A549 (cell line): ENCODE measurements at regions not wholly inside any gene's neighbourhood (a gene's known extent, or its start where the extent isn't known, plus 50 kb on each side); places are given as distances from the start of the nearest gene placed in this dataset.

ENCODE experiments used
- ATAC-seq, 2 experiments: fragments of 200-7000 bp in 1 of 2; fragments of >200 bp in 1 of 2; cut with Nextera tagmentation in 1 of 2; cut with Tn5 transposase in 1 of 2; 3 replicates each; pipeline versions ENCODE4 v1.8.0 to v1.9.1; 2018 to 2020; ENCODE audit warnings: mild to moderate bottlenecking in 1 of 2, moderate library complexity in 1 of 2
- CTCF ChIA-PET: fragments of 300-600 bp; sonication (Branson Sonifier 250); formaldehyde crosslinking; extraction: SDS; loops from one replicate; lab custom pipeline; 2021; ENCODE audit warnings: antibody characterized with exemption, inconsistent platforms; lab: Yijun Ruan, JAX
- POLR2A ChIA-PET: fragments of 350-600 bp; formaldehyde crosslinking; extraction: SDS; loops from one replicate; lab custom pipeline; 2021; ENCODE audit warnings: antibody characterized with exemption, inconsistent platforms; lab: Yijun Ruan, JAX
- DNase-seq, 2 experiments: peaks; one replicate each; pipeline versions ENCODE4 v3.0.0 to v3.0.0-alpha.2; 2011 to 2016; ENCODE audit warnings: low read depth in 1 of 2, low spot score in 1 of 2
- FAIRE-seq: peaks from 2 replicates; lab custom pipeline; 2011; peaks lifted over from hg19 to GRCh38; lab: Jason Lieb, UNC
- H3K27ac ChIP-seq, 2 experiments: fragments of >200 bp; sonication (Bioruptor Twin); formaldehyde crosslinking; 3 replicates each; pipeline ENCODE4 v1.5.1; 2016 to 2017
- H3K4me1 ChIP-seq: fragments of >200 bp; sonication (Bioruptor Twin); formaldehyde crosslinking; 3 replicates; pipeline ENCODE4 v1.6.1; 2016
- H3K4me2 ChIP-seq: fragments of >200 bp; sonication (Bioruptor Twin); formaldehyde crosslinking; 3 replicates; pipeline ENCODE4 v1.6.1; 2016
- H3K4me3 ChIP-seq: fragments of >200 bp; sonication (Bioruptor Twin); formaldehyde crosslinking; 3 replicates; pipeline ENCODE4 v1.5.1; 2016
- H3K9me3 ChIP-seq: fragments of >200 bp; sonication (Bioruptor Twin); formaldehyde crosslinking; 3 replicates; pipeline ENCODE4 v1.6.1; 2016
- CHD2 ChIP-seq: fragments of 150-350 bp; IDR thresholded peaks from 2 replicates; pipeline ENCODE4 v1.6.1; 2014; ENCODE audit warnings: low read length; ENCODE audit not compliant: partially characterized antibody
- CHD4 ChIP-seq: fragments of 200-600 bp; sonication (generic); IDR thresholded peaks from 2 replicates; pipeline ENCODE4 v1.6.1; 2016; ENCODE audit warnings: antibody characterized with exemption, mild to moderate bottlenecking, borderline replicate concordance
- ELK1 ChIP-seq: fragments of 150-350 bp; IDR thresholded peaks from 2 replicates; pipeline ENCODE4 v1.6.1; 2014; ENCODE audit warnings: low read depth, mild to moderate bottlenecking, low read length
- FOSB ChIP-seq: fragments of 250-450 bp; sonication (Bioruptor Pico); IDR thresholded peaks from 2 replicates; pipeline ENCODE4 v1.5.0; 2020; ENCODE audit warnings: mild to moderate bottlenecking, moderate library complexity
- GATA3 ChIP-seq: IDR thresholded peaks from 2 replicates; pipeline ENCODE4 v1.6.1; 2012; ENCODE audit warnings: borderline replicate concordance
- HDAC2 ChIP-seq: fragments of 200-600 bp; sonication (generic); IDR thresholded peaks from 2 replicates; pipeline ENCODE4 v1.6.1; 2016
- HEYL ChIP-seq: fragments of 250-450 bp; sonication (Bioruptor Pico); IDR thresholded peaks from 2 replicates; pipeline ENCODE4 v1.8.0; 2021; ENCODE audit warnings: mild to moderate bottlenecking, moderate library complexity
- KDM1A ChIP-seq: fragments of 200-600 bp; sonication (generic); IDR thresholded peaks from 2 replicates; pipeline ENCODE4 v1.6.1; 2016; ENCODE audit warnings: low read depth, mild to moderate bottlenecking
- MAFK ChIP-seq: fragments of 450-650 bp; IDR thresholded peaks from 2 replicates; pipeline ENCODE4 v1.6.1; 2014; ENCODE audit not compliant: partially characterized antibody
- MYC ChIP-seq: IDR thresholded peaks from 2 replicates; pipeline ENCODE4 v1.6.1; 2012; ENCODE audit warnings: mild to moderate bottlenecking, inconsistent platforms, low read length, improper control_type of control experiment, borderline replicate concordance
- NR3C1 ChIP-seq: fragments of >200 bp; sonication (Bioruptor Twin); formaldehyde crosslinking; IDR thresholded peaks from 3 replicates; pipeline ENCODE4 v1.6.1; 2017
- PHF8 ChIP-seq: fragments of 200-600 bp; sonication (generic); IDR thresholded peaks from 2 replicates; pipeline ENCODE4 v1.6.1; 2016; ENCODE audit warnings: low read depth, mild to moderate bottlenecking, antibody characterized with exemption, moderate library complexity, borderline replicate concordance
- POLR2A ChIP-seq: IDR thresholded peaks from 2 replicates; pipeline ENCODE4 v1.6.1; 2012; ENCODE audit warnings: mild to moderate bottlenecking, low read length
- POLR2AphosphoS2 ChIP-seq: conservative IDR thresholded peaks from 2 replicates; pipeline ENCODE4 v1.6.1; 2012; ENCODE audit warnings: low read length, improper control_type of control experiment, inconsistent platforms
- RCOR1 ChIP-seq: fragments of 150-350 bp; IDR thresholded peaks from 2 replicates; pipeline ENCODE4 v1.6.1; 2014; ENCODE audit warnings: antibody characterized with exemption, low read length, low read depth
- RFX5 ChIP-seq: fragments of 450-650 bp; IDR thresholded peaks from 2 replicates; pipeline ENCODE4 v1.7.1; 2014; ENCODE audit warnings: antibody characterized with exemption, mild to moderate bottlenecking, moderate library complexity
- SMC3 ChIP-seq: fragments of >200 bp; sonication (Bioruptor Twin); formaldehyde crosslinking; IDR thresholded peaks from 3 replicates; pipeline ENCODE4 v1.6.1; 2018; ENCODE audit warnings: inconsistent platforms
- TP53 ChIP-seq: fragments of 250-450 bp; sonication (Bioruptor Pico); IDR thresholded peaks from 2 replicates; pipeline ENCODE4 v1.5.0; 2021; ENCODE audit warnings: mild to moderate bottlenecking, moderate library complexity
- USF2 ChIP-seq: fragments of 450-650 bp; IDR thresholded peaks from 2 replicates; pipeline ENCODE4 v1.6.1; 2014; ENCODE audit warnings: antibody characterized with exemption
- ZC3H11A ChIP-seq: fragments of 450-650 bp; IDR thresholded peaks from 2 replicates; pipeline ENCODE4 v1.6.1; 2014; ENCODE audit warnings: antibody characterized with exemption, mild to moderate bottlenecking
- ZFP36 ChIP-seq: fragments of 450-650 bp; IDR thresholded peaks from 2 replicates; pipeline ENCODE4 v1.6.1; 2014; ENCODE audit warnings: borderline replicate concordance; ENCODE audit not compliant: partially characterized antibody
- ZSCAN20 ChIP-seq: fragments of 250-450 bp; sonication (Bioruptor Pico); IDR thresholded peaks from 2 replicates; pipeline ENCODE4 v1.8.0; 2022; ENCODE audit warnings: mild to moderate bottlenecking, moderate library complexity
- WGBS: methylation state at CpG from one replicate; pipeline ENCODE4 v1.1.6; 2017; ENCODE audit errors: missing lambda C conversion rate; 5-methylcytosine and 5-hydroxymethylcytosine counted together
- TF ChIP-seq, protein P1 (sequence below): IDR thresholded peaks from 2 replicates; pipeline ENCODE4 v1.6.1; 2012; ENCODE audit warnings: low read depth, borderline replicate concordance
- TF ChIP-seq, protein P2 (sequence below): fragments of >200 bp; sonication (Bioruptor Twin); formaldehyde crosslinking; IDR thresholded peaks from 2 replicates; pipeline ENCODE4 v1.6.1; 2016
- TF ChIP-seq, protein P3 (sequence below): fragments of >200 bp; sonication (Bioruptor Twin); formaldehyde crosslinking; IDR thresholded peaks from 3 replicates; pipeline ENCODE4 v1.5.1; 2016
- TF ChIP-seq, protein P4 (sequence below): fragments of 250-450 bp; sonication (Bioruptor Pico); IDR thresholded peaks from 2 replicates; pipeline ENCODE4 v1.5.0; 2021; ENCODE audit warnings: mild to moderate bottlenecking, moderate library complexity, borderline replicate concordance

DNA sequence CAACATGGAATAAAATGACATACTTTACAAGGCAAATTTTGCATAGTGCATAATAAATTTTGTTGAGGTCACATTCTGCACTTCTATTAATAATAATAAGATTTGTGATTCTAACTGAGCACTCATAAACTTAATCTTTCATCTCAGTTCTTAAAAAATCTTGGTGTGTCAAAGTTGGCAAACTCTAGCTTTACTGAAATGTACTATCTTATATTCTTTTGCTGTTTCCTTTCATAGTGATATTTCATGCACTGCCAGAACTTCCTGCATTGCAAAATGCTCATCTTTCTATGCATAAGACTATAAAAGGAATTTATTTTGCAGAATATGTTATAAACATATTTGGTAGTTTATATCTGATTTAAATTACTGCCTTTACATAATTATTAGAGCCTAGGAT is 797.6 kb downstream of the ADGRL2 start:
- no peak overlapping the region for H3K4me2 ChIP-seq
- no peaks in the 10 kb centered on the region for H3K4me1 ChIP-seq
- POLR2A ChIA-PET = no interaction called here
- H3K9me3 ChIP-seq = no peaks in the 10 kb centered on the region
- TF ChIP-seq NR3C1 = no peak
- no peak for TF ChIP-seq CHD4
- no peak for TF ChIP-seq FOSB (CRISPR knock-in tag)
- no peak for TF ChIP-seq MYC
- no peak for TF ChIP-seq ZC3H11A
- TF ChIP-seq ELK1 = no peak
- TF ChIP-seq CHD2 = no peak
- TF ChIP-seq GATA3 = no peak
- no peak for TF ChIP-seq PHF8
- TF ChIP-seq, protein P1, sequence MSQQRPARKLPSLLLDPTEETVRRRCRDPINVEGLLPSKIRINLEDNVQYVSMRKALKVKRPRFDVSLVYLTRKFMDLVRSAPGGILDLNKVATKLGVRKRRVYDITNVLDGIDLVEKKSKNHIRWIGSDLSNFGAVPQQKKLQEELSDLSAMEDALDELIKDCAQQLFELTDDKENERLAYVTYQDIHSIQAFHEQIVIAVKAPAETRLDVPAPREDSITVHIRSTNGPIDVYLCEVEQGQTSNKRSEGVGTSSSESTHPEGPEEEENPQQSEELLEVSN = no peak
- no peak for TF ChIP-seq ZSCAN20
- H3K27ac ChIP-seq = no peak overlapping the region
- H3K4me3 ChIP-seq = no peak overlapping the region
- CTCF ChIA-PET = no interaction called here
- ATAC-seq (no peak), FAIRE-seq (no peak), DNase-seq (no peak)

DNA sequence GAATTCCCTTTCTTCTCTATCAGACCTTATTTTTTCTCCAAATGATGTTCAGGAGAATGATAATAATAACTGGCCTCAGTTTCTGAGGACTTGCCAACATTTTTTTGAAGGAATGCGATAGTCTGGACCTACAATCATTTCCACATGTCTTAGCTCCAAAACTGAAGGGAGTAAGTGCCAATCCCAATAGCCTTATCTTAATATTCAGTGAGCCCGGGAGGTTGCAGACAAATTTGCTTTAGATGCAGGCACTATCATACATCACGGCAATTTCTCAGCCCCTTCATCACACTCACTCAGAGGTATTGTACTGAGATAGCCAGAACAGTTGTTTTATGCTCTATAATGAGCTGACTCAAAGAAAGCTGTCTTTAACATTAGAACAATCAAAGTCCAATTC is 796.9 kb downstream of the ADGRL2 start:
- no peaks in the 10 kb centered on the region for H3K4me1 ChIP-seq
- no peaks in the 10 kb centered on the region for H3K9me3 ChIP-seq
- no peak overlapping the region for H3K27ac ChIP-seq
- H3K4me2 ChIP-seq = no peak overlapping the region
- no peak for FAIRE-seq
- no peak for DNase-seq
- WGBS = 26% methylated on average over 3 of the region's 3 CpGs
- TF ChIP-seq RCOR1 (no peak), HDAC2 (no peak), NR3C1 (no peak), MAFK (no peak), ZFP36 (no peak), SMC3 (no peak), HEYL (CRISPR knock-in tag) (no peak), ZSCAN20 (no peak), TP53 (no peak), POLR2A (no peak), PHF8 (no peak), POLR2AphosphoS2 (no peak), RFX5 (no peak), USF2 (no peak), KDM1A (no peak)
- TF ChIP-seq, protein P2, sequence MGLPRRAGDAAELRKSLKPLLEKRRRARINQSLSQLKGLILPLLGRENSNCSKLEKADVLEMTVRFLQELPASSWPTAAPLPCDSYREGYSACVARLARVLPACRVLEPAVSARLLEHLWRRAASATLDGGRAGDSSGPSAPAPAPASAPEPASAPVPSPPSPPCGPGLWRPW = no peak
- TF ChIP-seq, protein P3, sequence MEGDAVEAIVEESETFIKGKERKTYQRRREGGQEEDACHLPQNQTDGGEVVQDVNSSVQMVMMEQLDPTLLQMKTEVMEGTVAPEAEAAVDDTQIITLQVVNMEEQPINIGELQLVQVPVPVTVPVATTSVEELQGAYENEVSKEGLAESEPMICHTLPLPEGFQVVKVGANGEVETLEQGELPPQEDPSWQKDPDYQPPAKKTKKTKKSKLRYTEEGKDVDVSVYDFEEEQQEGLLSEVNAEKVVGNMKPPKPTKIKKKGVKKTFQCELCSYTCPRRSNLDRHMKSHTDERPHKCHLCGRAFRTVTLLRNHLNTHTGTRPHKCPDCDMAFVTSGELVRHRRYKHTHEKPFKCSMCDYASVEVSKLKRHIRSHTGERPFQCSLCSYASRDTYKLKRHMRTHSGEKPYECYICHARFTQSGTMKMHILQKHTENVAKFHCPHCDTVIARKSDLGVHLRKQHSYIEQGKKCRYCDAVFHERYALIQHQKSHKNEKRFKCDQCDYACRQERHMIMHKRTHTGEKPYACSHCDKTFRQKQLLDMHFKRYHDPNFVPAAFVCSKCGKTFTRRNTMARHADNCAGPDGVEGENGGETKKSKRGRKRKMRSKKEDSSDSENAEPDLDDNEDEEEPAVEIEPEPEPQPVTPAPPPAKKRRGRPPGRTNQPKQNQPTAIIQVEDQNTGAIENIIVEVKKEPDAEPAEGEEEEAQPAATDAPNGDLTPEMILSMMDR = no peak
- TF ChIP-seq, protein P4, sequence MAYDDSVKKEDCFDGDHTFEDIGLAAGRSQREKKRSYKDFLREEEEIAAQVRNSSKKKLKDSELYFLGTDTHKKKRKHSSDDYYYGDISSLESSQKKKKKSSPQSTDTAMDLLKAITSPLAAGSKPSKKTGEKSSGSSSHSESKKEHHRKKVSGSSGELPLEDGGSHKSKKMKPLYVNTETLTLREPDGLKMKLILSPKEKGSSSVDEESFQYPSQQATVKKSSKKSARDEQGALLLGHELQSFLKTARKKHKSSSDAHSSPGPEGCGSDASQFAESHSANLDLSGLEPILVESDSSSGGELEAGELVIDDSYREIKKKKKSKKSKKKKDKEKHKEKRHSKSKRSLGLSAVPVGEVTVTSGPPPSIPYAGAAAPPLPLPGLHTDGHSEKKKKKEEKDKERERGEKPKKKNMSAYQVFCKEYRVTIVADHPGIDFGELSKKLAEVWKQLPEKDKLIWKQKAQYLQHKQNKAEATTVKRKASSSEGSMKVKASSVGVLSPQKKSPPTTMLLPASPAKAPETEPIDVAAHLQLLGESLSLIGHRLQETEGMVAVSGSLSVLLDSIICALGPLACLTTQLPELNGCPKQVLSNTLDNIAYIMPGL (CRISPR knock-in tag) = no peak
- ChIA-PET POLR2A (no interaction called here), CTCF (no interaction called here)
- H3K4me3 ChIP-seq = no peak overlapping the region
- ATAC-seq = no peak
